Esophagus squamous epithelium (tissue), 4 donors: ENCODE measurements at regions not wholly inside any gene's neighbourhood (a gene's known extent, or its start where the extent isn't known, plus 50 kb on each side); places are given as distances from the start of the nearest gene placed in this dataset.

Source experiments
- CTCF ChIP-seq, 6 experiments: fragments of 450-650 bp in 4 of 6; fragments of 200-600 bp in 2 of 6; sonication (generic) in 2 of 6; IDR thresholded peaks; one replicate each; pipeline ENCODE4 v1.5.1; 2016 to 2019; ENCODE audit warnings: antibody characterized with exemption in 6 of 6, mild to moderate bottlenecking in 4 of 6, moderate library complexity in 4 of 6
- POLR2A ChIP-seq, 4 donors: fragments of 450-650 bp; IDR thresholded peaks; one replicate each; pipeline ENCODE4 v1.6.1; 2017; ENCODE audit warnings: antibody characterized with exemption in 4 of 4, mild to moderate bottlenecking in 4 of 4, moderate library complexity in 3 of 4

GRCh38 chr2:13901526-13901925 is 731.0 kb upstream of the LRATD1 start:
- TF ChIP-seq CTCF (IDR thresholded peaks at IDR 0.05) (no peak), POLR2A (IDR thresholded peaks at IDR 0.05) (no peak)
